Body of pancreas (tissue), 4 donors: ENCODE measurements at regions not wholly inside any gene's neighbourhood (a gene's known extent, or its start where the extent isn't known, plus 50 kb on each side); places are given as distances from the start of the nearest gene placed in this dataset.

ENCODE experiments used
- ATAC-seq: fragments of 150-250 bp; one replicate; pipeline ENCODE4 v1.9.1; 2016
- DNase-seq, 4 donors: peaks; one replicate each; pipeline ENCODE4 v3.0.0-alpha.2; 2019
- H3K27ac ChIP-seq, 4 donors: fragments of 200-600 bp; sonication (generic); 1 replicate in 3 of 4; 2 replicates in 1 of 4; pipeline versions ENCODE4 v1.5.1 to v1.6.1; 2016 to 2019; ENCODE audit warnings: mild to moderate bottlenecking in 1 of 4, mixed read lengths in 1 of 4, moderate library complexity in 1 of 4
- H3K27me3 ChIP-seq, 2 donors: fragments of 200-600 bp; sonication (generic); one replicate each; pipeline ENCODE4 v1.6.0; 2016; ENCODE audit warnings: mild to moderate bottlenecking in 1 of 2
- H3K36me3 ChIP-seq, 2 donors: fragments of 200-600 bp; sonication (generic); replicated peaks in 1 of 2; 2 replicates each; pipeline ENCODE4 v1.5.1; 2016; ENCODE audit warnings: low read depth in 2 of 2; ENCODE audit not compliant: insufficient read depth in 1 of 2
- H3K4me1 ChIP-seq: fragments of 200-600 bp; sonication (generic); one replicate; pipeline ENCODE4 v1.6.0; 2016
- H3K4me3 ChIP-seq, 2 donors: fragments of 200-600 bp; sonication (generic); 1 replicate in 1 of 2; 2 replicates in 1 of 2; pipeline ENCODE4 v1.5.1; 2016 to 2019
- H3K9me3 ChIP-seq, 3 donors: fragments of 200-600 bp; sonication (generic); 1 replicate in 2 of 3; 2 replicates in 1 of 3; pipeline ENCODE4 v1.5.1; 2016
- POLR2A ChIP-seq, 3 donors: fragments of 450-650 bp; IDR thresholded peaks; one replicate each; pipeline ENCODE4 v1.6.1; 2016; ENCODE audit warnings: antibody characterized with exemption in 3 of 3, mild to moderate bottlenecking in 2 of 3
- WGBS, 2 donors: methylation state at CpG; one replicate each; pipeline ENCODE4 v1.1.5; 2017; 5-methylcytosine and 5-hydroxymethylcytosine counted together
- intact Hi-C: fragments of 100-400 bp; cut with DNase I; formaldehyde crosslinking; loops from one replicate; pipeline ENCODE4 v1.15.1; 2023
- TF ChIP-seq, protein P1 (sequence below), 7 experiments: fragments of 450-650 bp in 4 of 7; fragments of 200-600 bp in 3 of 7; sonication (generic) in 3 of 7; IDR thresholded peaks; one replicate each; pipeline ENCODE4 v1.5.1; 2016 to 2019; ENCODE audit warnings: antibody characterized with exemption in 7 of 7

DNA sequence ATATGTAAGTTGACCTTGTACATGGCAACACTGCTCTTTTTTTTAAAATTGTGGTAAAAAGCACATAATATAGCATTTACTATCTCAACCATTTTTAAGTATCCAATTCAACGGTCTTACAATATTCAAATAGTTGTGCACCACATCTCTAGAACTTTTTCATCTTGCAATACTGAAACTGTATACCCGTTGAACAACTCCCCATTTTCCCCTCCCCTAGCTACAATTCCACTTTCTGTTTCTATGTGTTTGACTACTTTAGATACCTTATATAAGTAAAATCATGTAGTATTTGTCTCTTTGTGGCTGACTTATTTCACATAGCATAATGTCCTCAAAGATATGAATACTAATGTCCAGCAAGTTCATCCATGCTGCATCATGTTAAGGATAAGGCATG is 452.1 kb downstream of the TXNL1 start:
- no peaks in the 10 kb centered on the region for H3K9me3 ChIP-seq
- 91 to 92% methylated on average over 2 of the region's 2 CpGs for WGBS, 2 donors
- no peak for ATAC-seq
- H3K4me1 ChIP-seq, result peaks cover 18% of the 10 kb centered on the region
- H3K4me3 ChIP-seq, result no peak overlapping the region
- DNase-seq, result no peak
- H3K27ac ChIP-seq, result no peak overlapping the region
- intact Hi-C loops, result no loop called here
- H3K27me3 ChIP-seq, result no peaks in the 10 kb centered on the region
- TF ChIP-seq, protein P1, sequence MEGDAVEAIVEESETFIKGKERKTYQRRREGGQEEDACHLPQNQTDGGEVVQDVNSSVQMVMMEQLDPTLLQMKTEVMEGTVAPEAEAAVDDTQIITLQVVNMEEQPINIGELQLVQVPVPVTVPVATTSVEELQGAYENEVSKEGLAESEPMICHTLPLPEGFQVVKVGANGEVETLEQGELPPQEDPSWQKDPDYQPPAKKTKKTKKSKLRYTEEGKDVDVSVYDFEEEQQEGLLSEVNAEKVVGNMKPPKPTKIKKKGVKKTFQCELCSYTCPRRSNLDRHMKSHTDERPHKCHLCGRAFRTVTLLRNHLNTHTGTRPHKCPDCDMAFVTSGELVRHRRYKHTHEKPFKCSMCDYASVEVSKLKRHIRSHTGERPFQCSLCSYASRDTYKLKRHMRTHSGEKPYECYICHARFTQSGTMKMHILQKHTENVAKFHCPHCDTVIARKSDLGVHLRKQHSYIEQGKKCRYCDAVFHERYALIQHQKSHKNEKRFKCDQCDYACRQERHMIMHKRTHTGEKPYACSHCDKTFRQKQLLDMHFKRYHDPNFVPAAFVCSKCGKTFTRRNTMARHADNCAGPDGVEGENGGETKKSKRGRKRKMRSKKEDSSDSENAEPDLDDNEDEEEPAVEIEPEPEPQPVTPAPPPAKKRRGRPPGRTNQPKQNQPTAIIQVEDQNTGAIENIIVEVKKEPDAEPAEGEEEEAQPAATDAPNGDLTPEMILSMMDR (IDR thresholded peaks at IDR 0.05), result no peak
- no peak for TF ChIP-seq POLR2A (IDR thresholded peaks at IDR 0.05)
- H3K36me3 ChIP-seq, result no peaks in the 10 kb centered on the region

DNA sequence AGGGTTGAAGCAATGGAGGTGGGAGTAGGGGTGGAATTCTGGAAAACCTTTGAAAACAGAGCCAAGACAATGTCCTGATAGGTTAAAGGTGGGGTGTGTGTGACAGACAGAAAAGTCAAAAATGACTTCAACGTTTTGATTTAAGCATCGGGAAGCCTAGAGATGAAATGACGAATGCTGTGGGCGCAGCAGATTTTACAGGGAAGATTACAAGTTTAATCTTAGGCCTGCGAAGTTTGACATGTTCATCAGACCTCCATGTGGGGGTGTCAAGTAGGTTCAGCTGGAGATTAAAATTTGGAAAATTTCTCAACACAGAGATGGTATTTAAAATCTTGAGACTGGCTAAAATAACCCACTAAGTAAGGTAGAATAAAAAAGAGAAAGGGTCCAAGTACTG is 453.3 kb downstream of the TXNL1 start:
- peaks cover 6% of the 10 kb centered on the region for H3K4me1 ChIP-seq
- DNase-seq, result no peak
- H3K4me3 ChIP-seq, result no peak overlapping the region
- no peak for ATAC-seq
- intact Hi-C loops, result no loop called here
- 83 to 94% methylated on average over 5 of the region's 5 CpGs for WGBS, 2 donors
- TF ChIP-seq POLR2A (IDR thresholded peaks at IDR 0.05), result no peak
- TF ChIP-seq, protein P1 (IDR thresholded peaks at IDR 0.05), result no peak
- no peaks in the 10 kb centered on the region for H3K9me3 ChIP-seq
- no peak overlapping the region for H3K27ac ChIP-seq
- H3K27me3 ChIP-seq, result no peaks in the 10 kb centered on the region
- H3K36me3 ChIP-seq, result no peaks in the 10 kb centered on the region

DNA sequence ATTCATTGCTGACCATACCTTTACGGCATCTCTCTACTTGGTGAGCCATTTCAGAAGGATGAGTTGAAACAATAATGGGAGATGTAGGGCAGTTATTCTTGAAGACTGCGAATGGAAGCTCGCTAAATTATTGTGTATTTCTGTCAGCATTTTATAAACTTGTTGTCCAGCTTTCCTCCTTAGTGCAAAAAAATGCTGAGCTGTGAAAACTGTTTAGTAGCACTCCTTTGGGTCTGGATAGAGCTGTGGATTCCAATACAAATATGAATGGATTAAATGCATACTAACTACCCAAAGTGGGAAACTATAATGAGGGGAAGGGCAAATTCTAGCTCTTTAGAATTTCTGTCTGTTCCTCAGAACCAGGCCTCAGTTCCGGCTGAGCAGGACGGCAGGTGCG is 461.6 kb downstream of the TXNL1 start:
- TF ChIP-seq POLR2A (IDR thresholded peaks at IDR 0.05), result no peak
- TF ChIP-seq, protein P1 (IDR thresholded peaks at IDR 0.05), result no peak
- intact Hi-C loops, result no loop called here
- ATAC-seq (no peak), DNase-seq (no peak)
- Histone ChIP-seq H3K27me3 (no peaks in the 10 kb centered on the region), H3K9me3 (no peaks in the 10 kb centered on the region), H3K4me3 (no peak overlapping the region), H3K4me1 (no peaks in the 10 kb centered on the region), H3K27ac (no peak overlapping the region), H3K36me3 (no peaks in the 10 kb centered on the region)
- WGBS, 2 donors, result 94 to 99% methylated on average over 6 of the region's 6 CpGs

DNA sequence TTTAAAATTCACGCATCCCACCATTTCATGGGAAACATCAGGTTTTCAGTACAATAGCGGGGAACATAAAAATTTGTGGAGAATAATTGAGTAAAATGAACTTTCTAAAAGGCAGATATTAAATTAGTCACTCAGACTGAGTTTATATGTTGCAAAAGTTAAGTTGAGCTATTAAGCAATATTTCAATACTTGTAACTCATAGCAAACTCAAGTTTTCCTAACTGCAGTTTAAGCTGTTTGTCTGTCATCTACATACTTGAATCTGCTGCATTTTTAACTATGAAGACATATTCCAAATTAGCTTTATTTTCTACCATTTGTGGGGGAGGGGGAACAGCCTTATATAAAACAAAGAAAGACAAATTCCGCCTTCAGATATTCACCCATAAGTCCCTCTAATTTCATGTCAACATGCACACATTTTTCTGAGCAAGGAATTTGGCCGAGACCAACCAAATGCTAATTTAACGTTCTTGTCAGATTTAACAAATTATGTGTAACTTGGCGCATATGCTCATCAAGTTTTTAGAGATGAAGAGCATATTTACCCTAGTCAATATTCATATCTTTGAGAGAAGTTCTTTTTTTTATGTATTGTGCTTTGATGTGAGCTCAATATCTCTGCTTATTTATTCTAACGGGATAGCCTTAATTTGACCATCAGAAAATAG is 462.9 kb downstream of the TXNL1 start:
- TF ChIP-seq, protein P1 (IDR thresholded peaks at IDR 0.05), result no peak
- TF ChIP-seq POLR2A (IDR thresholded peaks at IDR 0.05), result no peak
- no peak for DNase-seq
- Histone ChIP-seq H3K9me3 (no peaks in the 10 kb centered on the region), H3K36me3 (no peaks in the 10 kb centered on the region), H3K4me3 (no peak overlapping the region), H3K4me1 (no peaks in the 10 kb centered on the region), H3K27me3 (no peaks in the 10 kb centered on the region), H3K27ac (no peak overlapping the region)
- ATAC-seq, result no peak
- 73 to 81% methylated on average over 7 of the region's 7 CpGs for WGBS, 2 donors
- intact Hi-C loops, result no loop called here

DNA sequence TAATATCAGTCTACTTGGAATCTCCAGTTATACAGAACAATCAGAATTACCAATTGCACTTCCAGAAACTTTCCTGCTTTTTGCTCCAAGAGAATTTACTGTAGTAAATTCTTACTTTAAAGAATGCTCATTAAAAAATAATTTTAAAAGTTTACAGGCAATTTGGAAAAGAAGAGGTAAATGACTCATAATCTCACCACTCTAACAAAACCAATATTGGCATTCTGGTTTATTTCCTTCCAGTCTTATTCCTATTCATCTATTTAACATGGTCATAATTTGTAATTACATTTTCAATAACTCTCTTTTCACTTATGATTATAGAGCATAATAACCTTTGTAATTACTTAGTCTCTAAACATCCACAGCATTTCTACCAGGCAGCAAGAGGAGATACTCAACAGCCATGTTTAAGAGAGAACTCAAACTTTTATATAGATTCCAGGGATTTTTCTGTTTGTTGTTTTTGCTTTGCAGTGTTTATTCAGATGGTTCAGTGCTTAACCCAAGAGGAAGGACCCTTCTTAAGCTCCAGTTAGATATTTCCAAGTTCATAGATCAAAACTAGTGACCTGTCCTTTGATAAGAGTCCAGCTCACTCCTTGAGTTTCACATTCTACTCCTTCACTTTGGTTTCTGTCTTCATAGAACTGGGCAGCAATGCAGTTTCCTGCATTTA is 464.7 kb downstream of the TXNL1 start:
- TF ChIP-seq, protein P1 (IDR thresholded peaks at IDR 0.05), result no peak
- TF ChIP-seq POLR2A (IDR thresholded peaks at IDR 0.05), result no peak
- Histone ChIP-seq H3K27me3 (no peaks in the 10 kb centered on the region), H3K36me3 (no peaks in the 10 kb centered on the region), H3K9me3 (no peaks in the 10 kb centered on the region), H3K4me3 (no peak overlapping the region), H3K4me1 (peaks cover 4% of the 10 kb centered on the region), H3K27ac (no peak overlapping the region)
- DNase-seq (no peak), ATAC-seq (no peak)
- intact Hi-C loops, result no loop called here
